IPS-20b (cell line): ENCODE measurements at regions not wholly inside any gene's neighbourhood (a gene's known extent, or its start where the extent isn't known, plus 50 kb on each side); places are given as distances from the start of the nearest gene placed in this dataset.
A peak's percentile ranks its signal among the peaks of the same experiment; 100 is the strongest.

Experiments used
- H3K27ac ChIP-seq: one replicate; pipeline ENCODE4 v1.5.1; 2013; ENCODE audit warnings: low read length
- H3K27me3 ChIP-seq: 2 replicates; pipeline ENCODE4 v1.6.1; 2013; ENCODE audit warnings: mild to moderate bottlenecking, low read length, inconsistent platforms; ENCODE audit not compliant: insufficient read depth
- H3K36me3 ChIP-seq: 2 replicates; pipeline ENCODE4 v1.6.1; 2013; ENCODE audit warnings: low read depth, mild to moderate bottlenecking, inconsistent platforms, low read length, moderate library complexity; ENCODE audit not compliant: insufficient read depth
- H3K4me1 ChIP-seq: 2 replicates; pipeline ENCODE4 v1.6.1; 2013; ENCODE audit warnings: mild to moderate bottlenecking, control low read depth, inconsistent platforms, low read length, moderate library complexity; ENCODE audit not compliant: insufficient read depth
- H3K4me3 ChIP-seq: 2 replicates; pipeline ENCODE4 v1.5.1; 2013; ENCODE audit warnings: mild to moderate bottlenecking, low read length, inconsistent platforms
- H3K9ac ChIP-seq: 2 replicates; pipeline ENCODE4 v1.6.1; 2013; ENCODE audit warnings: low read depth, mild to moderate bottlenecking, inconsistent platforms, low read length, moderate library complexity
- H3K9me3 ChIP-seq: 2 replicates; pipeline ENCODE4 v1.6.1; 2013; ENCODE audit warnings: mild to moderate bottlenecking, low read depth, low read length, inconsistent platforms; ENCODE audit not compliant: insufficient read depth

- Histone ChIP-seq H3K4me3 (no peak overlapping the region), H3K9ac (no peak overlapping the region), H3K9me3 (no peaks in the 10 kb centered on the region), H3K36me3 (no peaks in the 10 kb centered on the region), H3K27ac (no peak overlapping the region), H3K4me1 (peaks cover 24% of the 10 kb centered on the region), H3K27me3 (no peaks in the 10 kb centered on the region)
Observed at GRCh38 chr4:41329361-41329760, 72.6 kb downstream of the UCHL1 start.

- Histone ChIP-seq H3K36me3 (no peaks in the 10 kb centered on the region), H3K4me3 (no peak overlapping the region), H3K9ac (no peak overlapping the region), H3K27me3 (no peaks in the 10 kb centered on the region), H3K27ac (no peak overlapping the region), H3K4me1 (peaks cover 13% of the 10 kb centered on the region; the same call in 1 of the 2 replicates), H3K9me3 (no peaks in the 10 kb centered on the region)
Observed at GRCh38 chr4:41331224-41331623, 74.5 kb downstream of the UCHL1 start.

DNA sequence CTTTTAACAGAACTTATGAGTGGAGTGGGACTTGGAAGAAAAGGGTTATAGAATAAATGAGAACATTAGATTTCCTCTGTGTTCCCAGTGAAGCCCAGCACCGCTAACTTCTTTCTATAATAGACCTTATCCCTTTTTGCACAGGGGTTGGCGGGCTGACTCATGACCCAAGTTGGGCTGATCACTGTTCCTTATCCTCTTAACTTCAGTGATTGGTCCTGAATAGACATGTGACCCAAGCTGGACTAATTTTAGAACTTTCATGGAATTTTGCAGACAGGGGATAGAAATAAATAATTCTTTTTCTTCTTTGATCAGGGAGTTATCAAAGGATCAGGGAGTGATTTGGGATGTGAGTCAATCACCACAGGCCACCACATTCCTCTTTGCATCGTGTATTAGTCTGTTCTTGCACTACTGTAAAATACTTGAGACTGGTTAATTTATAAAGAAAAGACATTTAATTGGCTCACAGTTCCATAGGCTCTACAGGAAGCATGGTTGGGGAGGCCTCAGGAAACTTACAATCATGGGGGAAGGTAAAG, 75.9 kb downstream of the UCHL1 start:
- Histone ChIP-seq H3K27me3 (no peaks in the 10 kb centered on the region), H3K27ac (no peak overlapping the region), H3K9ac (no peak overlapping the region), H3K9me3 (no peaks in the 10 kb centered on the region), H3K4me1 (peaks cover 6% of the 10 kb centered on the region; the same call in 1 of the 2 replicates), H3K4me3 (no peak overlapping the region), H3K36me3 (no peaks in the 10 kb centered on the region)

GRCh38 chr4:41334182-41334581, 77.5 kb downstream of the UCHL1 start:
- Histone ChIP-seq H3K9me3 (peaks cover 4% of the 10 kb centered on the region; the same call in 1 of the 2 replicates), H3K27me3 (no peaks in the 10 kb centered on the region), H3K4me3 (no peak overlapping the region), H3K27ac (no peak overlapping the region), H3K36me3 (no peaks in the 10 kb centered on the region), H3K9ac (no peak overlapping the region), H3K4me1 (no peaks in the 10 kb centered on the region)

GRCh38 chr4:41339812-41340809, 83.4 kb downstream of the UCHL1 start:
- H3K27me3 ChIP-seq = no peaks in the 10 kb centered on the region
- H3K9me3 ChIP-seq = peaks cover 6% of the 10 kb centered on the region; the same call in 1 of the 2 replicates
- peak overlapping the region; percentile 22; the same call in 1 of the 2 replicates for H3K4me3 ChIP-seq
- peaks cover 13% of the 10 kb centered on the region; the same call in 1 of the 2 replicates for H3K4me1 ChIP-seq
- H3K27ac ChIP-seq = peak overlapping the region; percentile 54
- peak overlapping the region; percentile 14; the same call in 1 of the 2 replicates for H3K9ac ChIP-seq
- H3K36me3 ChIP-seq = no peaks in the 10 kb centered on the region

- Histone ChIP-seq H3K4me1 (no peaks in the 10 kb centered on the region), H3K4me3 (no peak overlapping the region)
Observed at GRCh38 chr4:41346306-41347061, 89.8 kb downstream of the UCHL1 start.

GRCh38 chr4:41349021-41349420, 92.3 kb downstream of the UCHL1 start:
- H3K27me3 ChIP-seq = no peaks in the 10 kb centered on the region
- no peak overlapping the region for H3K9ac ChIP-seq
- H3K4me3 ChIP-seq = no peak overlapping the region
- H3K27ac ChIP-seq = no peak overlapping the region
- H3K9me3 ChIP-seq = peaks cover 11% of the 10 kb centered on the region; the same call in 1 of the 2 replicates
- no peaks in the 10 kb centered on the region for H3K4me1 ChIP-seq
- H3K36me3 ChIP-seq = no peaks in the 10 kb centered on the region

More at GRCh38 chr4:41346306-41347061, 89.8 kb downstream of the UCHL1 start:
- Histone ChIP-seq H3K27me3 (no peaks in the 10 kb centered on the region), H3K9ac (no peak overlapping the region), H3K36me3 (no peaks in the 10 kb centered on the region), H3K27ac (no peak overlapping the region), H3K9me3 (peaks cover 11% of the 10 kb centered on the region; the same call in 1 of the 2 replicates)

GRCh38 chr4:41358647-41359421, 102.1 kb downstream of the UCHL1 start:
- Histone ChIP-seq H3K27ac (no peak overlapping the region), H3K27me3 (peaks cover 62% of the 10 kb centered on the region), H3K4me3 (peak overlapping the region; percentile 77), H3K36me3 (no peaks in the 10 kb centered on the region), H3K9ac (peak overlapping the region; percentile 34; the same call in 1 of the 2 replicates), H3K4me1 (peaks cover 24% of the 10 kb centered on the region), H3K9me3 (no peaks in the 10 kb centered on the region)

DNA sequence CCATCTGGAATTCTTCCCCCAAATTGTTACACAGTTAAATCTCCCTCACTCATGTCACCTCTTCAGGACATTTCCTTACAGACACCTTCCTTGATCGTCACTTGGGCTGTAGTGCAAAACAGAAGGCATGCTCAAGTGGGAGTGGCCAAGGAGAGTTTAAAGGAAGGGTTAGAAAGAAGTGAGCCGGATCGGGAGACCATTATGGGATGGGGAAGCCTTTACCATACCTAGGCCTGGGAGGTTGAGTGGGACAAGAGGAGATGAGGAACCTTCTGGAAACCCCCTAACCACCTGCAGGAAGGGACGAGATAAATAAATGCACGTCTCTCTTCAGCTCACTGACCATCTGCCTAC, 102.7 kb downstream of the UCHL1 start:
- Histone ChIP-seq H3K27ac (no peak overlapping the region), H3K4me1 (peaks cover 28% of the 10 kb centered on the region), H3K9ac (peak overlapping the region; percentile 34; the same call in 1 of the 2 replicates), H3K36me3 (no peaks in the 10 kb centered on the region), H3K27me3 (peaks cover 67% of the 10 kb centered on the region), H3K9me3 (no peaks in the 10 kb centered on the region), H3K4me3 (peak overlapping the region; percentile 77)

GRCh38 chr4:41359836-41360213, 103.1 kb downstream of the UCHL1 start:
- Histone ChIP-seq H3K9ac (peak overlapping the region; percentile 34; the same call in 1 of the 2 replicates), H3K9me3 (no peaks in the 10 kb centered on the region), H3K27ac (no peak overlapping the region), H3K4me3 (peak overlapping the region; percentile 77), H3K27me3 (peaks cover 72% of the 10 kb centered on the region), H3K4me1 (peaks cover 32% of the 10 kb centered on the region), H3K36me3 (no peaks in the 10 kb centered on the region)
